Epithelial cell of esophagus (primary cell): ENCODE measurements at regions not wholly inside any gene's neighbourhood (a gene's known extent, or its start where the extent isn't known, plus 50 kb on each side); places are given as distances from the start of the nearest gene placed in this dataset.
"Not testable (repeated sequence)": the region's sequence is repeated elsewhere in the genome, so short reads cannot be mapped to it uniquely, and the experiment has no call there.

Source experiments
- DNase-seq: peaks from one replicate; pipeline ENCODE4 v3.0.0; 2010; ENCODE audit warnings: low read depth
- H3K4me3 ChIP-seq: 2 replicates; pipeline ENCODE4 v1.5.1; 2011; ENCODE audit warnings: mild to moderate bottlenecking, low read length, control low read depth
- CTCF ChIP-seq: IDR thresholded peaks from 2 replicates; pipeline ENCODE4 v1.5.1; 2011; ENCODE audit warnings: low read depth, mild to moderate bottlenecking, low read length, control low read depth, inconsistent platforms; ENCODE audit not compliant: insufficient read depth; ENCODE audit errors: missing control alignments

DNA sequence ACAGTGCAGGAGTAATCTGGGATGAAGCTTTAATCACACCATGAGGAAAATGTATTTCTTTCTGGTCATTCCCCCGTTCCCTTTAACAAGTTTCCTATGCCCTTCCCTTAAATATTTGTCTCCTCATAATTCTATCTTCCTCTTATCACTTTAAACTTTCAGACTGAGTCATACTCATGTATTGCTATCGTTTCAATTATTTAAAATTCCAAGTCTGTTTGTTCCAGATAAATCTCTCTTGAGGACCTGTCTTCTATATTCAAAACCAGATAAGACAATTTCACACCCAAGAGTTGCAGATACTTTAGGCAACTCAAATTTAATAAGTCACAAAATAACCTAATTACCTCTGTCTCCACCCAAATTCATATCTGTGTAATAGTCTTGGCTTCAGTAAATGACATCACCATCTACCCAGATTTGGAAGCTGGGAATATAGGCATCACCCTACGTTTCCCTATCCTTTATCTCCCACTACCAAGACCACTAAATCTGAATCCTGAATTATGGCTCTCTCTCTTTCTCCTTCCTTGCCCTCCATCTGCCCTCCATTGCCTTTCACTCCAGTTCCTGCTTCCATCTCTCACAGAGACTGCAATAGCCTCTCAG, 220.1 kb downstream of the PYDC2 start:
- H3K4me3 ChIP-seq, result no peak overlapping the region
- no peak for TF ChIP-seq CTCF
- no peak for DNase-seq

DNA sequence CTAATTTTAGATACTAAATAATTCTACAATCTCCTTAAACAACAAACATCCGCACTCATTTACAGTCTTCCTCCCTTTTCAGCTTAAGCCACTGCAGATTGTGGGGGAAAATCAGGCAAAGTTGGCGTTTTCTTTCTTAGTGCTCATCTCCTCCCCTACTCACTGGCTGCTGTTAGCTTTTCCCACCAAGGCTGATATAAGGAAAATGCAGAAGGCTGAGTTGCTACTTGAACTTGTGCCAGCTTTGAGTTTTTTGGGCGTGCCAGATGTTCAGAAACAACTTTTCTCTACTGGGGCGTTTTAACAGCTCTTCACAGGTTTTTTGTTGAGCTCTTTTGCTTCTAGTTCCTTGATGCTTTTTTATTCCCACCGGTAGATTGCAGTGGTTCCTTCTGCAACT, 222.0 kb downstream of the PYDC2 start:
- no peak for DNase-seq
- TF ChIP-seq CTCF, result no peak
- no peak overlapping the region for H3K4me3 ChIP-seq

GRCh38 chr3:191686626-191687025, 225.7 kb downstream of the PYDC2 start:
- TF ChIP-seq CTCF, result no peak
- DNase-seq, result no peak
- H3K4me3 ChIP-seq, result no peak overlapping the region

DNA sequence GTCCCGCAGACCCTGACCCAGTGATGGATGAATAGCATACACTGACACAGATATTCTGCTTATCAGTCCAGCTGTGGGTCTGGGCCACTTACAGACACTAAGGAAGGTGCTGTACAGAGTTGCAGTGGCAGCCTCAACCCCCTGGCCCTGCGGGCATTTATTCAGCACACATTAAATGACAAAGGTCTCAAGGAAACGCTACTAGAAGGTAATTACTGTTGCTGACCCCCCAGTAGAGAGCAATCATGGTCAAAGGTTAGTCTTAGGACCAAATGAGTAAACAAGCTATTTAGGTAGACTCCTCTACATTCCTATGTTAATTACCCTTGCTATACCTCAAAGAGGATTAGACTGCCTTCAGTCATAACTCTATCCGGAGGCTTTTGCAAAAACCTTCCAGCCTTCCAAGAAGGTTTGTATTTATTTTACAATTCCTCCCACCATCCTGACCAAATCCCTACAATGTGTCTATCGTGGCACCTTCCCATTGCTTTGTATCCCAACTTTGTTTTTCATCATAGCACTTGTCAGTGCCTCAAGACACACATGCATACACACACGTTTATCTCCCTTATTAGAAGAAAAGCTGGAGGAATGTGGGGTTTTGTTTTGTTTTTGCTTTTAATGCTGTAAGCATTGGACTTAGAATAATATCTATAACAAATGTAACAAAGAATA, 227.9 kb downstream of the PYDC2 start:
- TF ChIP-seq CTCF, result no peak
- no peak for DNase-seq
- no peak overlapping the region for H3K4me3 ChIP-seq

DNA sequence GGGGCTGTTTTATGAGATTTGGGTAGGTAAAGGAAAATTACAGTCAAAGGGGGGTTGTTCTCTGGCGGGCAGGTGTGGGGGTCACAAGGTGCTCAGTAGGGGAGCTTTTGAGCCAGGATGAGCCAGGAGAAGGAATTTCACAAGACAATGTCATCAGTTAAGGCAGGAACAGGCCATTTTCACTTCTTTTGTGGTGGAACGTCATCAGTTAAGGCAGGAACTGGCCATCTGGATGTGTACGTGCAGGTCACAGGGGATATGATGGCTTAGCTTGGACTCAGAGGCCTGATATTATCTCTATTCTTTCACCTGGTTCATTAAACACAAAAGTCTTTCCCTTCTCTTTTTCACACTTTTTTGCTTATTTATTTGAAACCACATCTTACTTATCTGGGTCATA, 230.2 kb downstream of the PYDC2 start:
- DNase-seq, H3K4me3 ChIP-seq: not testable (repeated sequence)

- TF ChIP-seq CTCF, result no peak
- DNase-seq, result no peak
- H3K4me3 ChIP-seq, result no peak overlapping the region
Observed at GRCh38 chr3:191695131-191695814, 234.3 kb downstream of the PYDC2 start.

GRCh38 chr3:191695815-191696153, 234.8 kb downstream of the PYDC2 start:
- H3K4me3 ChIP-seq, result no peak overlapping the region
- DNase-seq, result no peak
- no peak for TF ChIP-seq CTCF
